Amniotic epithelial cell (primary cell): ENCODE measurements at regions not wholly inside any gene's neighbourhood (a gene's known extent, or its start where the extent isn't known, plus 50 kb on each side); places are given as distances from the start of the nearest gene placed in this dataset.

Source experiments
- DNase-seq: peaks from one replicate; pipeline ENCODE4 v3.0.0-alpha.2; 2010; ENCODE audit warnings: low read depth

DNA sequence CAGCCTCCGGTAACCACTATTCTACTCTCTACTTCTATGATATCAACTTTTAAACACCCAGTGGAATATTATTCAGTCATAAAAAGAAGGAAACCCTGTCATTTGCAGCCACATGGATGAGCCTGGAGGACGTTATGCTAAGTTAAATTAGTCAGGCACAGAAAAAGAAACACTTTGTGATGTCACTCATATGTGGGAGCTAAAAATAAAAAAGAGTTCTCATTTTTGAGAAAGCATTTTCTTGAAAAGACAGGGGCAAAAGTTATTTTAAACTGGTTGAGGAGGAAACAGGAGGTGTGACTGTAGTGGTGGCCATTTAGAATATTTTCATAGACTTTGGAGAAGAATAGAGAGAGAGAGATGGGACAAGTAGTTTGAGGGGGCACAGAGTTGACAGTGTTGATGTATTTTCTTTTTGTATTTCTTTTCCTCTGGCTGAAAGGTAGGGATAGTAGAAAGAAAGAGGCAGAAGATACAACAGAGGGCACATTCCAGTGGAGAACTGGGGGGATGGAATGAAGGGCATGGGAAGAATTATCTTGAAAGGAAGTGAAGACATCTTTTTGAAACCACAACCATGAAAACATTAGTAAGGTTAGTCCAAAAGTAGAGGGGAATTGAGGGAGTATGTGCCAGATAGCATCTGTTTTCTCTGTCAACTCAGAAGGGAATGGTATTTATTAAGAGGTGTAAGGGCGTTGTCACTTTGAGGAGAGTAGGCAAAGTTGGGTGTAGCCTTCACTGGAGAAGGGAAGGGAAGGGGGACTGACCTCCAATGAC, 181.3 kb upstream of the GMDS start:
- DNase-seq, result no peak

DNA sequence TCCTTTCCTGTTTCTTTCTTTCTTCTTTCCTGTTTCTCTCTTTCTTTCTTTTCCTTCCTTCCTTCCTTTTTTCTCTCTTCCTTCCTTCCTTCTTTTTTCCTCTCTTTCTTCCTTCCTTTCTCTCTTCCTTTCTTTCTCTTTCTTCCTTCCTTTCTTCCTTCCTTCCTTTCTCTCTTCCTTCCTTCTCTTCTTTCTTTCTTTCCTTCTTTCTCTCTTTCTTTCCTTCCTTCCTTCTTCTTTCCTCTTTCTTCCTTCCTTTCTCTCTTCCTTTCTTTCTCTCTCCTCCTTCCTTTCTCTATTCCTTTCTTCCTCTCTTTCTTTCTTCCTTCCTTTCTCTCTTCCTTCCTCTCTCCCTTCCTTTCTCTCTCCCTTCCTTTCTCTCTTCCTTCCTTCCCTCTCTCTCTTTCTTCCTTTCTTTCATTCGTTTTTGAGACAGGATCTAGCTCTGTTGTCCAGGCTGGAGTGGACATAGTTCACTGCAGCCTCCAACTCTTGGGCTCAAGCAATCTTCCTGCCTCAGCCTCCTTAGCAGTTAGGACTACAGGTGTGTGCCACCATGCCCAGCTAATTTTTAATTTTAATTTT, 170.8 kb upstream of the GMDS start:
- DNase-seq, result no peak

GRCh38 chr6:2414885-2415547, 169.6 kb upstream of the GMDS start:
- DNase-seq, result no peak

DNA sequence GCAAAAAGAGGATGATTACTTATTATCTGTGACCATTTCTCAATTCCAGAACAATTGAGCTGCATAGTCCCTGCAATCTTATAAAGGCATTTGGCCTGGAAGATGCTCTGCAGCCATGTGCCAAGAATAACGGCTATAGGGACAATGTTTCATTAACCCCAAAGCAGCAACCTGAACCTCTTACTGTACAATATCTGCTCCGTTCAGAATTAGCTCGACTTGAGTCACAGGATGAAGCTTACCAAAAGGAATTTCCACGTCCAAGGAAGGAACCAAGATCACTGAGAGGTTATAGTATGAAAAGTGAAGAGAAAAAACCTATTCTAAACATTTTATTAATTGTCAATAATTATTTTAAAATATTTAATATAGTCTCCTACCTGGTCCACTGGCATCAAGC, 167.3 kb upstream of the GMDS start:
- DNase-seq, result no peak

DNA sequence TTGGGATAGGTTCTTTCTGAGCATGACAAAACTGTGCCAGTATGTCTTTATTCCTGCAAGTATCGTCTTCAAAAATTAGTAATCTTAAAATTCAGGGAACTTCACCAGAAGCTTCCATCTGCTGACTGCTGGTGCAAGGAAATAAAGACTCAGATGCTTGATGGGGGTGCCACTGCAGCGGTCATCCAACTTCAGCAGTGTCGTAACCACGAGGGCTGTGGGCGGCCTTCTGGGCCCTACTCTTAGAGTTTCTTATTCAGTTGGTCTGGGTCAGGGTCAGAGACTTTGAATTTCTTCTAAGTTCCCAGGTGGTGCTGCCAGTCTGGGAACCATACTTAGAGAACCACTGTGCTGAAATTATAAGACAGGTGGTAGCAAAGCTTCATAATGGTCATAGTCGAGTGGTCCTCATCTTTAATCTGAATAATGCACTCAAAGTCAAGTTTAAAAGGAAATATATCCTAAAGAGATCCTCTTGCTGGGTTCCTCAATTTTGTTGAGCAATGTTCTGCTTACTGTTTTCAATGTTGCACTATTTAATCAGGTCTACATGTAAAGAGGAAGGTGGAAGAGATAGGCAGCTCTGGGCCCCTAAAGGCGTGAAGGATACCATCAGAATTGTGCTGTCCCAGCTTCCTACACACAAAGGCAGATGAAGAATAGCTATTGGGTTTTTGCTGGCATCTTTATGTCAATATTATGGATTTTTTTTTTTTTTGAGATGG, 165.4 kb upstream of the GMDS start:
- DNase-seq, result no peak

DNA sequence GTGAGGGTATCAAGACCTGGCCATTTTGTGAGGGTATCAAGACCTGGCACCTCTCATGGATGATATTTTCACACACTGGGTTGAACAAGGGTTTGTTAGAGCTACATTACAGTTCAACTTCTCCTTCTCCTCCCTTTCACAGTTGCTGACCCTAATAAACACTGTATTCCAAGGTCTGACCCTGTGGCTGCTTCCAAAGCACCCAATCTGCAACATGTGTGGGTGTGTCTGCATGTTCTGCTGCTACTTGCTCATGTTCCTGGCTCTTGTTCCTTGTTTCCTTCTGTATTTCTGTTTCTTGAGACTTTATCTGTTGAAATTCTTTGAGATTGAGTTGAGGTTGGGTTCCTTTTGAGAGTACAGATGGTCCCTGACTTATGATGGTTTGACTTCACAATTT, 162.1 kb upstream of the GMDS start:
- DNase-seq, result no peak

DNA sequence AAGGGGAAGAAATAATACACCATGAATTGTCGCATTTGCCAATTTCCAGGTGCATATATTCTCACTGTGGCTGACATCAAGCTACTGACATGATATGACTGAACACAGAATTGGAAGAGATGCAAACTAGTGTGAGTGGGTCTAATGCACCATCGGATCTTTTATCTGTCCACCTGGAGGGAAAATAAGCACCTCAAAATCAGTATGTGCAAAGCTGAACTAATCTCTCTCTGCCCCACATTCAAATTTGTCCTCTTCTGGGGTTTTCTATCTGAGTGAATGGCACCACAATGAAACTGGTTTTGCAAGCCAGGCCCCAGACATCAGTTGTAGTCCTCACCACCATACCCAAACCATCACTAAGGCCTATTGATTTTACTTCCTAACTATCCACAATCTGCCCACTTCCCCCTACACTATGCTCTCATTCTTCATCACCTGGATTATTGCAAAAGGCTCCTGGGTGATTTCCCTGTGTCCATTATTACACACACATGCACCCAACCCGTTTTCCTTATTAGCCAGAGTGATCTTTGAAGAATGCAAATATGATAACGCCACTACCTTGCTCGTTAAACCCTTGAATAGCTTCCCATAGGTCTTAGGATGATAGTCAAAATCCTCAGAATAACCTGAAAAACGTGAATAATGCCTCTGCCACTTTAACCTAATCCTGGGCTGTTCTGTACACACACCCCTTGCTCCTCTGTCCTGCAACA, 159.0 kb upstream of the GMDS start:
- no peak for DNase-seq

DNA sequence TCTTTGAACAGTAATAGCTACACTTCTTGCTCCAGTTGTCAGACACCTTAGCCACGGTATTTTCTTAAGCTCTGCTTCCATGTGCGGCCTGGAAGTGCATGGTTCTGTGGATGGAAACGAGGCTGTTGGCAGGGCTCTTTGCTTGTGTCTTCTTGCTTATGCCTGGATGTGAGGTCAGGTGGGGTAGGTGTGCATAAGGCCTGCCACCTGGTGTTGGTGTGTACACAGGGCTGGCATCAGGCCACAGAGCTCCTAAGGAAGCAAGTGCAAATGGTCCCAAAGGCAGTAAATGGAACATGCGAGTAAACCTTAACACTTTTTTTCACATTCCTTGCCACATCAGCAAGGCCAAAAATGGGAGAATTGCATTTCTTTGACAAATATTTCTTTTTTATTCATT, 158.1 kb upstream of the GMDS start:
- no peak for DNase-seq

GRCh38 chr6:2396846-2397630, 151.6 kb upstream of the GMDS start:
- DNase-seq, result no peak

GRCh38 chr6:2396042-2396657, 150.7 kb upstream of the GMDS start:
- DNase-seq, result no peak

DNA sequence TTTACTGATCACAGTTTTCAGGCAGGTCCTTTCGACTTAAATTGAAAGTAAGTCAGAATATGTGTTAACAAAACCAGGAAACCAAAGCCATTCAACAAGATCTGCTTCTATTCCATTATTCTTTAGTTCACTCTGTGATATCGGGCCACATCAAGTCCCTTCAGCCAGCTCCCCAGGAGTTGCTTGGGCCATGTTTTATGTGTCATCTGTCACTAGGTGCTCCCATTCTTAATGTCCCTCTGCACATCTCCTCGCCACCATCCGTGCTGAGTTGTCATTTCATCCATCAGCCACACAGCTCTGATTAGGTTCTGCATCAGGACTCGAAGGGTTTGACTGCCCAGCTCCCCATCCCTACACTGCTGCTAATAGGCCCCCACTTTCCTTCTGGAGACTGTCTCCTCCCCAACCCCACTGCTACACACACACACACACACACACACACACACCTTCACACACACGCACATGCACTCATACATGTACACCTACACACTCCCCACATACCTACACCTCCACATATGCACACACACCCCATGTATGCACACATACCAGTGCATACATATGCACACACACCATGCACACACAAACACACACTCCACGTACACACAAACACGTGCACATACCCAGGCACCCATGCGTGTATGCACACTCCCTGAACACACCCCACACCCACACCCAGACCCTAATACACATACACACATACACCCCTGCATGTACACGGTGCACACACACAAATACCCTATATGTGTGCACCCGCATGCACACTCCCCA, 143.3 kb upstream of the GMDS start:
- no peak for DNase-seq

GRCh38 chr6:2387445-2387844, 142.0 kb upstream of the GMDS start:
- DNase-seq, result no peak

- no peak for DNase-seq
Observed at GRCh38 chr6:2385471-2385983, 140.1 kb upstream of the GMDS start.

DNA sequence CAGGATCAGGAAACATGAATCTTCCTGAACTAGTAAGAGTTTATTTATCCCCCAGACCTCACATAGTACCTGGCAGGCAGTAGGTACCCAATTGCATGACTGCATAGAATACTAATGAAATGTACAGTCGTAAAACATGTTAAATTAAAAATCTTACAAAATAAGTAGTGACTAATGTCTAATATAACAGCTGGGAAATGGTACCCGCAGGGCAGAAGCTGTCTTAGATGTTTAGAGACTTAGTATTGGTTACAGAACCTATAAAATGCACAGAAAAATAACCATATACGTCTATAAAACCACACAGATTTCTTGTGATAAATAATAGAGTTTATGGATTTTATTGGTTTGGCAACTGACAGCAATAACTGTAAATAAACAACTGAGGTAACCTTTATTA, 139.1 kb upstream of the GMDS start:
- DNase-seq, result no peak

DNA sequence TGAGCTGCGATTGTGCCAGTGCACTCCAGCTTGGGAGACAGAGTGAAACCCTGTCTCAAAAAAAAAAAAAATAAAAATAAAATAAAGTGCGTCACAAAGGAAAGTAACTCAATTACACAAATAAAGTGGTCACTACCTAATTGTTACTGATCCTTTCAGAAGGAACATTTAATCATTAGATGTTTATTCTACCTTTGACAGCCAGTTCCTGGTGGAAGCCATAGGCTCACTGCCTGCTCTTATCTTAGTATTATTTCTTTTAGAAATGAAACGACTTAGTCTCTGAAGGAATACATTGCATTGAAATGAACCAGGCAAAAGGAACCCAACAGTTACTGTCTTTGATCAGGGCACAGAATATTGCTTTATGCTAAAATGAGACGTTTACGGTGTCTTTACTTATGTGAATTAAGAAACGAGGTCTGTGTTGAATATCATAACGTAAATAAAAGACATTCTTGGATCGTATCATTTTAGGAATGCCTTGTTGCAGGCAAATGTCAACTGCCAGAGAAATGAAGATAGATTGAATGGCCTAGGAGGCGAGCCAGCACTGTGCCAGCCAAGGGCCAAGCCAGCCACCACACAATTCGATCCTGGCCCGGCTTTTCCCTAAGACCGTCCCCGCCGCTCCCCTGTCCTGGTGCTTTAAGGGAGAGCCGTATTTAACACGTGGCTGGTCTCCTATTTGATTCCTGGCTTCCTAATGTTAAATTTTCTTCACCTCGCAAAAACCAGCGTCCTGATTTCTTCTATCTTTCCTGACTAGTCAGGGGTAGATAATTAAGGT, 136.7 kb upstream of the GMDS start:
- no peak for DNase-seq

DNA sequence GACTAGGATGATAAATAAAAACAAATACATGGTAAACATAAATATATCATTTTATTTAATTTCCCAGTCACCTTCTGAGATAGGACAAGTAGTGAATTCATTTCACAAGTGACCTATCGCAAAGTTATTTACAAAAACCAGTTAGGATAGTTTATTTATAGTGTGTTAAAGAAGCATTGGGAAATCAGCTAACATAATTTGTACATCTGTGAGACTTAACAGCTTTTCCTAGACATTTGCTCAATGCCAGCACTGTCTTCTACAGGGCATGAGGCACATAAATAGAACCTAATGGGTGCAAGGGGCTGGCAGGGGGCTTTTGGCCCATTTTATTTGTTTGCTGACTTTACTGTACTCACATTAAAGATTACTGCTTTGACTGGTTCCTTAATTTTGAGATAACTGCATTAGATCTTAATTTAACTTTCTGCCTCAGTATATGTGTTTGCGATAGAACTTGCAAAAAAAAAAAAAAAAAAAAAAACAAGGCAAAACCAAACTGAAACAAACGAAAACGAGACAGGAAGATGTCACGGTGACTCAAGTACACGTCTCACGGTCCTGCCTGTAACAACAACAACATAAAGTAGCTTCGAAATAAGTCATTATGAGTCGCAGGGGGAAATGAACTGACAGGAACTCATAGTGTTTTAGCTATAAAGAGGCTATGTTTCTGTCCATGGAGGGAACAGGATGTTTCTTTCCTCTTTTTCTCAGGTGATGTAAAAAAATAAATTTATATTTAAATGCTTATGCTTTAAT, 133.7 kb upstream of the GMDS start:
- no peak for DNase-seq

GRCh38 chr6:2378046-2378657, 132.7 kb upstream of the GMDS start:
- no peak for DNase-seq
